IMR-90 (cell line): ENCODE measurements at regions not wholly inside any gene's neighbourhood (a gene's known extent, or its start where the extent isn't known, plus 50 kb on each side); places are given as distances from the start of the nearest gene placed in this dataset.
A peak's percentile ranks its signal among the peaks of the same experiment; 100 is the strongest.

Source experiments
- ATAC-seq: fragments of 200-7000 bp; cut with Tn5 transposase; 2 replicates; pipeline ENCODE4 v1.9.1; 2020; ENCODE audit warnings: low read depth, mild to moderate bottlenecking, moderate library complexity
- BruUV-seq: library from RNA; stranded (reverse); fragments of 400-500 nt; replicated peaks from 2 replicates; lab custom pipeline; 2021; lab: Mats Ljungman, UMichigan
- CTCF ChIA-PET: fragments of 300-600 bp; formaldehyde crosslinking; extraction: SDS; loops from one replicate; lab custom pipeline; 2021; ENCODE audit warnings: antibody characterized with exemption; lab: Yijun Ruan, JAX
- POLR2A ChIA-PET: fragments of 300-600 bp; sonication (Branson Sonifier 250); formaldehyde crosslinking; loops from one replicate; lab custom pipeline; 2022; ENCODE audit warnings: antibody characterized with exemption; ENCODE audit not compliant: unreplicated experiment; lab: Charles Lee
- DNase-seq: peaks from one replicate; pipeline ENCODE4 v3.0.0; 2013
- H2AFZ ChIP-seq: replicated peaks from 2 replicates; pipeline ENCODE3; 2013; ENCODE audit warnings: low read length, mild to moderate bottlenecking; ENCODE audit not compliant: poor library complexity
- H2AK5ac ChIP-seq: 2 replicates; pipeline ENCODE4 v1.6.1; 2013; ENCODE audit warnings: low read depth, low read length, inconsistent platforms
- H2AK9ac ChIP-seq: replicated peaks from 2 replicates; pipeline ENCODE3; 2013; ENCODE audit warnings: mild to moderate bottlenecking, low read depth, low read length, moderate library complexity; ENCODE audit not compliant: poor library complexity
- H2BK120ac ChIP-seq: 2 replicates; pipeline ENCODE4 v1.6.1; 2013; ENCODE audit warnings: low read depth, low read length, inconsistent platforms
- H2BK15ac ChIP-seq: 3 replicates; pipeline ENCODE4 v1.6.1; 2013; ENCODE audit warnings: low read depth, low read length, inconsistent platforms
- H2BK20ac ChIP-seq: 2 replicates; pipeline ENCODE4 v1.6.1; 2013; ENCODE audit warnings: low read depth, mild to moderate bottlenecking, inconsistent platforms, low read length, moderate library complexity
- H2BK5ac ChIP-seq: 2 replicates; pipeline ENCODE4 v1.6.1; 2013; ENCODE audit warnings: mild to moderate bottlenecking, low read depth, low read length, inconsistent platforms; ENCODE audit not compliant: poor library complexity, severe bottlenecking
- H3K14ac ChIP-seq: replicated peaks from 2 replicates; pipeline ENCODE4 v1.6.1; 2013; ENCODE audit warnings: low read depth, low read length, inconsistent platforms
- H3K18ac ChIP-seq: 2 replicates; pipeline ENCODE4 v1.6.1; 2013; ENCODE audit warnings: low read depth, low read length, control low read depth
- H3K23ac ChIP-seq: 2 replicates; pipeline ENCODE4 v1.6.1; 2013; ENCODE audit warnings: low read depth, low read length, inconsistent platforms
- H3K27ac ChIP-seq: 2 replicates; pipeline ENCODE4 v1.5.1; 2013; ENCODE audit warnings: mild to moderate bottlenecking, control low read depth, low read length; ENCODE audit not compliant: insufficient read depth
- H3K27me3 ChIP-seq: 2 replicates; pipeline ENCODE4 v1.6.1; 2013; ENCODE audit warnings: low read length; ENCODE audit not compliant: control insufficient read depth, insufficient read depth
- H3K36me3 ChIP-seq: 2 replicates; pipeline ENCODE4 v1.6.1; 2013; ENCODE audit warnings: low read length, mixed read lengths; ENCODE audit not compliant: control insufficient read depth, insufficient read depth
- H3K4ac ChIP-seq: 2 replicates; pipeline ENCODE4 v1.6.1; 2013; ENCODE audit warnings: low read depth, low read length, inconsistent platforms
- H3K4me1 ChIP-seq: 2 replicates; pipeline ENCODE4 v1.6.1; 2013; ENCODE audit warnings: low read length, mixed read lengths; ENCODE audit not compliant: control insufficient read depth, insufficient read depth
- H3K4me2 ChIP-seq: 2 replicates; pipeline ENCODE4 v1.6.1; 2013; ENCODE audit warnings: low read depth, mild to moderate bottlenecking, control low read depth, low read length, moderate library complexity
- H3K4me3 ChIP-seq: 2 replicates; pipeline ENCODE4 v1.5.1; 2013; ENCODE audit warnings: low read depth, mild to moderate bottlenecking, control low read depth, low read length, moderate library complexity; ENCODE audit not compliant: insufficient read depth
- H3K56ac ChIP-seq: 2 replicates; pipeline ENCODE4 v1.6.1; 2013; ENCODE audit warnings: low read length, inconsistent platforms; ENCODE audit not compliant: insufficient read depth; ENCODE audit errors: extremely low read depth
- H3K79me1 ChIP-seq, 2 experiments: 2 replicates each; pipeline ENCODE4 v1.6.1; 2013; ENCODE audit warnings: low read length in 2 of 2, inconsistent platforms in 1 of 2, low read depth in 1 of 2
- H3K9ac ChIP-seq: 2 replicates; pipeline ENCODE4 v1.6.1; 2013; ENCODE audit warnings: low read depth, low read length, control low read depth
- H3K9me1 ChIP-seq: 2 replicates; pipeline ENCODE4 v1.6.1; 2013; ENCODE audit warnings: low read length, inconsistent platforms; ENCODE audit not compliant: insufficient read depth
- H3K9me3 ChIP-seq: 2 replicates; pipeline ENCODE4 v1.6.1; 2013; ENCODE audit warnings: low read length; ENCODE audit not compliant: control insufficient read depth, insufficient read depth
- H4K20me1 ChIP-seq: 2 replicates; pipeline ENCODE4 v1.6.1; 2013; ENCODE audit warnings: low read length, inconsistent platforms; ENCODE audit not compliant: insufficient read depth
- H4K5ac ChIP-seq: 2 replicates; pipeline ENCODE4 v1.6.1; 2013; ENCODE audit warnings: mild to moderate bottlenecking, low read depth, low read length, control low read depth
- H4K8ac ChIP-seq, 2 experiments: 2 replicates each; pipeline ENCODE4 v1.6.1; 2013; ENCODE audit warnings: low read depth in 2 of 2, low read length in 2 of 2, control low read depth in 1 of 2, inconsistent platforms in 1 of 2
- H4K91ac ChIP-seq: 2 replicates; pipeline ENCODE4 v1.6.1; 2013; ENCODE audit warnings: low read depth, low read length, inconsistent platforms; ENCODE audit not compliant: insufficient read depth
- BHLHE40 ChIP-seq: fragments of 150-350 bp; IDR thresholded peaks from 2 replicates; pipeline ENCODE4 v1.6.1; 2016; ENCODE audit warnings: mild to moderate bottlenecking, low read depth, low read length
- CTCF ChIP-seq: conservative IDR thresholded peaks from 2 replicates; pipeline ENCODE4 v1.5.1; 2012; ENCODE audit warnings: mild to moderate bottlenecking, low read depth, low read length, improper control_type of control experiment
- MAZ ChIP-seq: IDR thresholded peaks from 2 replicates; pipeline ENCODE4 v1.6.1; 2012; ENCODE audit warnings: low read depth, mild to moderate bottlenecking, low read length, improper control_type of control experiment, moderate library complexity, borderline replicate concordance
- MXI1 ChIP-seq: IDR thresholded peaks from 2 replicates; pipeline ENCODE4 v1.6.1; 2012; ENCODE audit warnings: low read depth, mild to moderate bottlenecking, low read length, moderate library complexity, borderline replicate concordance
- NFE2L2 ChIP-seq: fragments of 150-350 bp; IDR thresholded peaks from 2 replicates; pipeline ENCODE4 v1.6.1; 2016; ENCODE audit warnings: low read depth, mild to moderate bottlenecking, low read length
- RAD21 ChIP-seq: IDR thresholded peaks from 2 replicates; pipeline ENCODE4 v1.6.1; 2012; ENCODE audit warnings: low read length, improper control_type of control experiment
- USF2 ChIP-seq: fragments of 150-350 bp; IDR thresholded peaks from 2 replicates; pipeline ENCODE4 v1.6.1; 2017; ENCODE audit warnings: mild to moderate bottlenecking, antibody characterized with exemption, low read length, low read depth
- WGBS, 2 experiments: methylation state at CpG; one replicate each; pipeline versions ENCODE4 v1.1.5 to v1.1.7; 2013; ENCODE audit warnings: missing lambda C conversion rate in 2 of 2; ENCODE audit not compliant: insufficient read length in 1 of 2; ENCODE audit errors: extremely low coverage in 2 of 2; 5-methylcytosine and 5-hydroxymethylcytosine counted together
- dilution Hi-C: fragments of 300-500 bp; cut with HindIII; formaldehyde crosslinking; loops from one replicate; pipeline ENCODE4 v1.14.3; 2018; ENCODE audit warnings: low sequenced_read_pairs; ENCODE audit not compliant: unreplicated experiment
- in situ Hi-C: fragments of 300-500 bp; cut with MboI; formaldehyde crosslinking; loops from 3 replicates; pipeline ENCODE4 v1.14.3; 2019; ENCODE audit warnings: low sequenced_read_pairs, inconsistent platforms, mixed read lengths
- intact Hi-C: fragments of 100-400 bp; cut with micrococcal nuclease; formaldehyde crosslinking; loops from 2 replicates; pipeline ENCODE4 v1.10.0; 2022

- peak overlapping the region; percentile 77 for H2AFZ ChIP-seq
- H2BK20ac ChIP-seq: peak overlapping the region; percentile 99
- intact Hi-C loops (no loop called here), dilution Hi-C loops (no loop called here), in situ Hi-C loops (no loop called here)
- no peak overlapping the region for H2BK5ac ChIP-seq
- H3K18ac ChIP-seq: peak overlapping the region; percentile 71; the same call in 1 of the 2 replicates
- H3K4me3 ChIP-seq: no peak overlapping the region
- POLR2A ChIA-PET: no interaction called here
- peak overlapping the region; percentile 89 for H3K14ac ChIP-seq
- 0 out of 2 replicates have a peak overlapping the region, but pooled peaks have one; percentile 96 for H3K27ac ChIP-seq
- peak overlapping the region; percentile 99 for H4K91ac ChIP-seq
- no peaks in the 10 kb centered on the region for H3K27me3 ChIP-seq
- ATAC-seq (no peak), DNase-seq (no peak)
- peak overlapping the region; percentile 99 for H2BK120ac ChIP-seq
- H4K20me1 ChIP-seq: no peaks in the 10 kb centered on the region
- peaks cover 39% of the 10 kb centered on the region for H3K9me1 ChIP-seq
- peak overlapping the region; percentile 88; the same call in 2 of the 3 replicates for H2BK15ac ChIP-seq
- H2AK5ac ChIP-seq: peak overlapping the region; percentile 98
- no peak overlapping the region for H3K9ac ChIP-seq
- TF ChIP-seq MAZ (no peak), BHLHE40 (no peak), NFE2L2 (no peak), CTCF (no peak), MXI1 (no peak), RAD21 (no peak), USF2 (no peak)
- H2AK9ac ChIP-seq: no peak overlapping the region
- no peak overlapping the region for H3K4me2 ChIP-seq
- H3K79me1 ChIP-seq: peaks cover 0 to 26% of the 10 kb centered on the region in 2 experiments; a peak in 2 of 4 replicates
- H3K23ac ChIP-seq: no peak overlapping the region; the same call in 1 of the 2 replicates
- H3K4ac ChIP-seq: peak overlapping the region; percentile 97
- H3K56ac ChIP-seq: no peak overlapping the region
- WGBS, 2 experiments: 90% methylated on average over 12 of the region's 17 CpGs; no CpG with 5 or more reads in 1 of the 2 experiments
- H3K9me3 ChIP-seq: no peaks in the 10 kb centered on the region
- H4K8ac ChIP-seq: peak overlapping the region; percentile 81 to 97; a peak in 2 of 4 replicates
- peak overlapping the region; percentile 23; the same call in 1 of the 2 replicates for H4K5ac ChIP-seq
- no peaks in the 10 kb centered on the region for H3K36me3 ChIP-seq
- peaks cover 36% of the 10 kb centered on the region for H3K4me1 ChIP-seq
- CTCF ChIA-PET: interaction anchor here (0.5 to 0.6 kb wide), 2 partner anchors 27 to 60 kb away, joined by 3 read pairs; no protein-coding TSS in a partner anchor
- BruUV-seq: no TSS peak
Measured at GRCh38 chr20:50282592-50283241, 92.1 kb downstream of the CEBPB start.
